SU-DHL-6 (cell line): ENCODE measurements at regions not wholly inside any gene's neighbourhood (a gene's known extent, or its start where the extent isn't known, plus 50 kb on each side); places are given as distances from the start of the nearest gene placed in this dataset.

Experiments used
- EZH2phosphoT487 ChIP-seq: fragments of 200-600 bp; sonication (generic), shearing (Covaris generic); conservative IDR thresholded peaks from 2 replicates; pipeline ENCODE4 v1.6.1; 2018; ENCODE audit warnings: mild to moderate bottlenecking, antibody characterized with exemption, low read length, moderate library complexity, mixed read lengths
- TF ChIP-seq, protein P1 (sequence below): fragments of 200-600 bp; sonication (generic); IDR thresholded peaks from one replicate; pipeline ENCODE4 v1.5.1; 2017; ENCODE audit warnings: antibody characterized with exemption, mild to moderate bottlenecking, low read length, moderate library complexity; ENCODE audit not compliant: insufficient read depth, poor library complexity, severe bottlenecking

DNA sequence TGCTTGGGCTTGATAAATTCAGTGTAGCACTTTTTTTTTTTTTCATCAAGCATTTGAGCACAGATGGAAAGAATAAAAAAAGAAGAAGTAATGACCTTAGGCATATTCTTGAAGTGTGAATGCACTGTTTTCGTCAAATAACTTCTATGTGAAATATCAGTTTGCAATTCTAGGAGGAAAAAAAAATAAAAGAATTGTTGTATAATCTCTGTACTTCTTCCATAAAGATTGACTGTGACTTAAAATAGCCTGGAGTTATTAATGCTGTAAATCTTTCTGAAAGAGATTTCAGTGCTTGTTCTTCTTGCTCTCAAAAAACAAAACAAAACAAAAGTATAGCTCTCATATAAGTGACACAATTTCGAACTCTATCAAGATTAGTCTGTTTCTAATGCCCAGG is 536.9 kb upstream of the ZNF608 start:
- TF ChIP-seq, protein P1, sequence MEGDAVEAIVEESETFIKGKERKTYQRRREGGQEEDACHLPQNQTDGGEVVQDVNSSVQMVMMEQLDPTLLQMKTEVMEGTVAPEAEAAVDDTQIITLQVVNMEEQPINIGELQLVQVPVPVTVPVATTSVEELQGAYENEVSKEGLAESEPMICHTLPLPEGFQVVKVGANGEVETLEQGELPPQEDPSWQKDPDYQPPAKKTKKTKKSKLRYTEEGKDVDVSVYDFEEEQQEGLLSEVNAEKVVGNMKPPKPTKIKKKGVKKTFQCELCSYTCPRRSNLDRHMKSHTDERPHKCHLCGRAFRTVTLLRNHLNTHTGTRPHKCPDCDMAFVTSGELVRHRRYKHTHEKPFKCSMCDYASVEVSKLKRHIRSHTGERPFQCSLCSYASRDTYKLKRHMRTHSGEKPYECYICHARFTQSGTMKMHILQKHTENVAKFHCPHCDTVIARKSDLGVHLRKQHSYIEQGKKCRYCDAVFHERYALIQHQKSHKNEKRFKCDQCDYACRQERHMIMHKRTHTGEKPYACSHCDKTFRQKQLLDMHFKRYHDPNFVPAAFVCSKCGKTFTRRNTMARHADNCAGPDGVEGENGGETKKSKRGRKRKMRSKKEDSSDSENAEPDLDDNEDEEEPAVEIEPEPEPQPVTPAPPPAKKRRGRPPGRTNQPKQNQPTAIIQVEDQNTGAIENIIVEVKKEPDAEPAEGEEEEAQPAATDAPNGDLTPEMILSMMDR: no peak
- no peak for TF ChIP-seq EZH2phosphoT487
